GM12873 (cell line): ENCODE measurements at regions not wholly inside any gene's neighbourhood (a gene's known extent, or its start where the extent isn't known, plus 50 kb on each side); places are given as distances from the start of the nearest gene placed in this dataset.

Experiments used
- TF ChIP-seq, protein P1 (sequence below): IDR thresholded peaks from 2 replicates; pipeline ENCODE4 v1.5.1; 2012; ENCODE audit warnings: low read depth, mild to moderate bottlenecking, moderate library complexity, low read length, control low read depth; ENCODE audit not compliant: insufficient read depth; ENCODE audit errors: missing control alignments

DNA sequence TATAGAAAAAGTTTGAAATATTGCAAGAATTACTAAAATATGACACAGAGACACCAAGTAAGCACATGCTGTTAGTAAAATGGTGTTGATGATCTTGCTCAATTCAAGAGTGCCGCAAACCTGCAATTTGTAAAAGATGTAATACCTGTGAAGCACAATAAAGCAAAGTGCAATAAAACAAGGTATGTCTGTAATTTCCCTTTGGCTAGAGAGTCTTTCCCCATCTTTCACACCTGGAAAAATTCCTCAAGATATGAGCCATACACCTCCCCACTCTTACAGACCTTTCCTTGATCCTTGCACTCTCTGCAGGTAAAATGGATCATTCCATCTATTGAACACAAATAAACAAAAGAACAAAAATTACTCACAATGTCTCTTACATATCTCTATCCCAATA is 597.8 kb downstream of the EFNA5 start:
- TF ChIP-seq, protein P1, sequence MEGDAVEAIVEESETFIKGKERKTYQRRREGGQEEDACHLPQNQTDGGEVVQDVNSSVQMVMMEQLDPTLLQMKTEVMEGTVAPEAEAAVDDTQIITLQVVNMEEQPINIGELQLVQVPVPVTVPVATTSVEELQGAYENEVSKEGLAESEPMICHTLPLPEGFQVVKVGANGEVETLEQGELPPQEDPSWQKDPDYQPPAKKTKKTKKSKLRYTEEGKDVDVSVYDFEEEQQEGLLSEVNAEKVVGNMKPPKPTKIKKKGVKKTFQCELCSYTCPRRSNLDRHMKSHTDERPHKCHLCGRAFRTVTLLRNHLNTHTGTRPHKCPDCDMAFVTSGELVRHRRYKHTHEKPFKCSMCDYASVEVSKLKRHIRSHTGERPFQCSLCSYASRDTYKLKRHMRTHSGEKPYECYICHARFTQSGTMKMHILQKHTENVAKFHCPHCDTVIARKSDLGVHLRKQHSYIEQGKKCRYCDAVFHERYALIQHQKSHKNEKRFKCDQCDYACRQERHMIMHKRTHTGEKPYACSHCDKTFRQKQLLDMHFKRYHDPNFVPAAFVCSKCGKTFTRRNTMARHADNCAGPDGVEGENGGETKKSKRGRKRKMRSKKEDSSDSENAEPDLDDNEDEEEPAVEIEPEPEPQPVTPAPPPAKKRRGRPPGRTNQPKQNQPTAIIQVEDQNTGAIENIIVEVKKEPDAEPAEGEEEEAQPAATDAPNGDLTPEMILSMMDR: no peak

DNA sequence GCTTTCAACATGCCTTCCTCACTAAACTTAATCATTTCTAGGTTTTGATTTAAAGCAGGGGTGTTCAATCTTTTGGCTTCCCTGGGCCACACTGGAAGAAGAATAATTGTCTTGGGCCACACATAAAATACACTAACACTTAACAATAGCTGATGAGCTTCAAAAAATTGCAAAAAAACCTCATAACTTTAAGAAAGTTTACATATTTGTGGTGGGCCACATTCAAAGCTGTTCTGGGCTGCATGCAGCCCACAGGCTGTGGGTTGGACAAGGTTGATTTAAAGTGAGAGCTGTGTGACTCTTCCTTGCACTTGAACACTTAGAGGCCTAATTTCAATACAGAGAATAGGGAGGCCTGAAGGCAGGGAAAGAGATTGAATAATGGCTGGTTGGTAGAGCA is 598.3 kb downstream of the EFNA5 start:
- TF ChIP-seq, protein P1: no peak

DNA sequence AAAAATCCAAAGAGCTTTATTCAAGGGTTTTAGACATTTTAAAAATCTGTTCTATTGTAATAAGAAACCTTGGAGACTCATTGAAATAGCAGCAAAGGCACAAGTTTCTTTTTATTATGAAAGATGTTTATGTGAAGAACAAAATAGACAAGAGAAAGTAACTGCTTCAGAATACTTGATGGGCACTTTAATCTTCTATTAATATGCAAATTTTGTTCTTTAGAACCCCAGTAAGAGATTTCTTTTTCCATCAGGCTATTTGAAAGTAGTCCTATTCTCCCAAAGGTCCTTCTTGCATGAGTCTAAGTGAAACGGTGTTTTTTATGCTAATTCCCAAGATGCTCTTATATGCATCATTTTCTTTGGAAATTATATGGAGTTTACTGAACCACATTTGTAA is 602.0 kb downstream of the EFNA5 start:
- TF ChIP-seq, protein P1: no peak

DNA sequence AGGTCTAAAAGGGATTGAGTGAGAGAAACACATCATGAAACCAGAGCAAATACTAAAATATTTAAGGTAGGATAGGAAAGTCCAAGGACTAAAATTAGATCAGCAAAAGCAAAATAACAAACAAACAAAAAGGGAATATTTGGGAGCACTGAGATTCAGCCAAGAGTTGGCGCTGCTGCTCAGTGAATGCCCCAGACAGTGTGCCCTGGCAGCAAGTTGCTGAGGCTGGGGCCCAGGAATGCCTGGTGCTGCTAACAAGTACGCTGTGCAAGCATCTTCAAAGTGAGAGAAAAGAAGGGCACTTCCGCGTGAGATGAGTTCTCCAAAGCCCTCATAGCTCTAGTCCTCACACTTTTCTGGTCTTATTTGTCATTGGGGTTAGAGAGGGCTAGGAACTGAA is 603.3 kb downstream of the EFNA5 start:
- TF ChIP-seq, protein P1: no peak

DNA sequence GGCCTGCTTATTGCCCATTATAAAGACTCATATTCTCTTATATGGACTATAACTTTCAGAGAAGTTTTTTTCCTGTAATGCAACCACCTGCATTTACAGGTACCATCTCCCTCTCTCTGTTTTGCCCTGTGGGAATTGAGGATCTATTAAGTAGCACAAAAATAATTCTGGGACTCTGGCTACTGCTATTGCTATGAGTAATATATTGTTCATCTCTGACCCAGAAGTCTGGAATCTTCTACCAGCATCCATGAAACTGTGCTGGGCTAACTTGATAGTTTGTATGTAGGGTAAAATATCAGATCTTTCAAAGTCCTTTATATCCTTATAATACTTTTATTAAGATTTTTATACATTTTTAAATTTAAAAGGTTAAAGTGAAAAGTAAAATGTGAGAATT is 607.2 kb downstream of the EFNA5 start:
- TF ChIP-seq, protein P1: no peak

DNA sequence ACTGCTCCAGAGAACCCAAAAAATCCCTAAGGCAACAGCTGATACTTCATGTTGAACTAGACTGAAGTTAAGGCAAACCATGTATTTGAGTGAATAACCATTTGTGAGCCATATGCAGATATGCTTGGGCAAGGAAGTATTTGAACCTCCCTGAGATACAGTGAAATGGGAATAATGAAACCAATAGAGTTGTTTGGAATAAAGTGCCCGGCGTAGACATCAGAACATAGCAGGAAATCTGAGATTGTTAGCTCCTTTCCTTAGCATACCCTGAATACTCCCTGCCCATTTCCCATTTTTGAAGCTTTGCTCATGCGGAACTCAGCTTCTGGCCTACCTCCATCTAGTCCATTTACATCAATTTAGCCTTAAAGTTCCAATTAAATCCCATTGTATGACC is 611.9 kb downstream of the EFNA5 start:
- TF ChIP-seq, protein P1: no peak

DNA sequence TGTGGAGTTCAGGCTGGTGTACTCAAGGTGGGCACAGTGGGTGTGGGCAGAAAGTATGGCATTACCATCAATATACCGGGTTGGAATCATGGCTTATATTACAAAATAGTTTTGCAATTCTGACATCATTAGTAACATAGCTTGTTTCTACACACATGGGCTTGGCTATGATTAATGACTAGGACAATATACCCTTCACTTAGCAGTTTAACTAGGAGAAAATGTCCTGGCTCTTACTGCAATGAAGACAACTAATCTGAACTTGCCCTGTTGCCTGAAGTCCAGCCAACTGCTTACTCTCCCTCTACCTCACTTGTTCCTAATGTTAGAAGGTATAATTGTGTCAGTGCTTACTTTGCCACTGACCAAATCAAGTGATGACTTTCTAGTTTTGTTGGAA is 612.5 kb downstream of the EFNA5 start:
- TF ChIP-seq, protein P1: no peak
